K562 (cell line): ENCODE measurements at regions not wholly inside any gene's neighbourhood (a gene's known extent, or its start where the extent isn't known, plus 50 kb on each side); places are given as distances from the start of the nearest gene placed in this dataset.

Experiments
- ATAC-seq: fragments of 200-7000 bp; cut with Tn5 transposase; 3 replicates; pipeline ENCODE4 v1.9.1; 2020; ENCODE audit warnings: moderate library complexity
- BruUV-seq: library from RNA; stranded (reverse); fragments of 400-500 nt; replicated peaks from 2 replicates; lab custom pipeline; 2021; lab: Mats Ljungman, UMichigan
- CTCF ChIA-PET: fragments of 300-600 bp; formaldehyde crosslinking; extraction: SDS; loops from one replicate; lab custom pipeline; 2021; ENCODE audit warnings: low intra/inter-chr PET ratio; lab: Yijun Ruan, JAX
- POLR2A ChIA-PET: fragments of 300-600, 350-650 bp; sonication (Branson Sonifier 250); formaldehyde crosslinking; extraction: SDS; loops from one replicate; lab custom pipeline; 2021; ENCODE audit warnings: antibody characterized with exemption, inconsistent platforms; lab: Yijun Ruan, JAX
- DNase-seq, 4 experiments: peaks; one replicate each; pipeline versions ENCODE4 v3.0.0 to v3.0.0-alpha.2; 2011 to 2018; ENCODE audit warnings: low spot score in 3 of 4, mixed read lengths in 3 of 4; ENCODE audit errors: extremely low read depth in 1 of 4
- FAIRE-seq: peaks from 2 replicates; lab custom pipeline; 2011; peaks lifted over from hg19 to GRCh38; lab: Jason Lieb, UNC
- H2AFZ ChIP-seq: 2 replicates; pipeline ENCODE4 v1.6.0; 2011; ENCODE audit warnings: low read depth, low read length, control low read depth, inconsistent platforms
- H3K27ac ChIP-seq: fragments of 200-600 bp; 3 replicates; pipeline ENCODE4 v1.8.0; 2011; ENCODE audit warnings: low read depth, mild to moderate bottlenecking, control low read depth, inconsistent platforms, low read length, moderate library complexity, mixed read lengths; ENCODE audit errors: extremely low read depth
- H3K27me3 ChIP-seq, 2 experiments: fragments of 300-600 bp in 1 of 2; 2 replicates in 1 of 2; 3 replicates in 1 of 2; pipeline versions ENCODE4 v1.6.0 to v1.8.0; 2011; ENCODE audit warnings: inconsistent platforms in 2 of 2, low read length in 2 of 2, mild to moderate bottlenecking in 1 of 2, mixed read lengths in 1 of 2, moderate library complexity in 1 of 2; ENCODE audit not compliant: control insufficient read depth in 2 of 2, insufficient read depth in 2 of 2
- H3K36me3 ChIP-seq: fragments of 300-600 bp; 3 replicates; pipeline ENCODE4 v1.8.0; 2011; ENCODE audit warnings: mild to moderate bottlenecking, low read length, inconsistent platforms; ENCODE audit not compliant: control insufficient read depth, insufficient read depth
- H3K4me1 ChIP-seq, 2 experiments: fragments of 200-600 bp in 1 of 2; replicated peaks in 1 of 2; 2 replicates in 1 of 2; 3 replicates in 1 of 2; pipeline versions ENCODE4 v1.5.1 to v1.8.0; 2011; ENCODE audit warnings: inconsistent platforms in 2 of 2, low read length in 2 of 2, mild to moderate bottlenecking in 1 of 2, mixed read lengths in 1 of 2, moderate library complexity in 1 of 2; ENCODE audit not compliant: control insufficient read depth in 2 of 2, insufficient read depth in 2 of 2
- H3K4me2 ChIP-seq: 2 replicates; pipeline ENCODE4 v1.6.1; 2011; ENCODE audit warnings: low read length, control low read depth, inconsistent platforms, mixed read lengths; ENCODE audit not compliant: insufficient read depth
- H3K4me3 ChIP-seq: fragments of 200-600 bp; sonication (generic), shearing (Covaris generic); 2 replicates; pipeline ENCODE4 v1.5.1; 2016; ENCODE audit warnings: control low read depth, inconsistent platforms
- H3K79me2 ChIP-seq: fragments of 200-600 bp; 3 replicates; pipeline ENCODE4 v1.8.0; 2011; ENCODE audit warnings: low read length, inconsistent platforms; ENCODE audit not compliant: control insufficient read depth, insufficient read depth
- H3K9ac ChIP-seq, 2 experiments: 2 replicates each; pipeline versions ENCODE4 v1.6.0 to v1.6.1; 2011; ENCODE audit warnings: low read depth in 2 of 2, low read length in 2 of 2, control low read depth in 1 of 2, inconsistent platforms in 1 of 2, mild to moderate bottlenecking in 1 of 2, mixed read lengths in 1 of 2; ENCODE audit not compliant: insufficient read depth in 1 of 2
- H3K9me1 ChIP-seq: one replicate; pipeline ENCODE4 v1.6.0; 2011; ENCODE audit warnings: inconsistent platforms, mild to moderate bottlenecking, low read length, moderate library complexity; ENCODE audit not compliant: control insufficient read depth, insufficient read depth
- H3K9me3 ChIP-seq: replicated peaks from 2 replicates; pipeline ENCODE4 v1.5.1; 2011; ENCODE audit warnings: low read depth, low read length, inconsistent platforms; ENCODE audit not compliant: control insufficient read depth, insufficient read depth
- H4K20me1 ChIP-seq: replicated peaks from 2 replicates; pipeline ENCODE4 v1.6.1; 2011; ENCODE audit warnings: low read length, inconsistent platforms, mixed read lengths; ENCODE audit not compliant: control insufficient read depth, insufficient read depth
- BCOR ChIP-seq: fragments of 450-650 bp; IDR thresholded peaks from 2 replicates; pipeline ENCODE4 v1.6.1; 2016
- CC2D1A ChIP-seq: fragments of 450-650 bp; IDR thresholded peaks from 2 replicates; pipeline ENCODE4 v1.6.1; 2017; ENCODE audit warnings: mild to moderate bottlenecking
- CHD4 ChIP-seq: fragments of 200-600 bp; sonication (generic); IDR thresholded peaks from 3 replicates; pipeline ENCODE4 v1.6.1; 2012; ENCODE audit warnings: low read depth, mild to moderate bottlenecking, mixed read lengths, low read length, inconsistent platforms; ENCODE audit not compliant: insufficient read depth, insufficient replicate concordance, poor library complexity, severe bottlenecking
- ETV6 ChIP-seq, 3 experiments: fragments of 150-350 bp in 1 of 3; sonication (generic) in 1 of 3; formaldehyde crosslinking in 1 of 3; IDR thresholded peaks; 2 replicates each; pipeline versions ENCODE4 v1.6.1 to v1.8.0; 2014 to 2022; ENCODE audit warnings: borderline replicate concordance in 2 of 3, low read depth in 2 of 3, antibody characterized with exemption in 1 of 3, low read length in 1 of 3, mild to moderate bottlenecking in 1 of 3, missing genetic modification reagents in 1 of 3
- FOXK1 ChIP-seq: sonication (generic); formaldehyde crosslinking; IDR thresholded peaks from 2 replicates; pipeline ENCODE4 v1.8.0; 2022; ENCODE audit warnings: missing genetic modification reagents, mild to moderate bottlenecking, borderline replicate concordance
- GABPA ChIP-seq: fragments of 200-800 bp; sonication (Bioruptor generic); conservative IDR thresholded peaks from 2 replicates; pipeline ENCODE4 v1.6.1; 2016; ENCODE audit warnings: low read depth, missing genetic modification characterization, missing compliant biosample characterization
- L3MBTL2 ChIP-seq: fragments of 450-650 bp; IDR thresholded peaks from 2 replicates; pipeline ENCODE4 v1.6.1; 2016; ENCODE audit warnings: mild to moderate bottlenecking, moderate library complexity
- MED1 ChIP-seq: sonication (generic); formaldehyde crosslinking; IDR thresholded peaks from 2 replicates; pipeline ENCODE4 v1.8.1; 2023; ENCODE audit warnings: missing genetic modification reagents, borderline replicate concordance
- NFATC3 ChIP-seq: fragments of 450-650 bp; IDR thresholded peaks from 2 replicates; pipeline ENCODE4 v1.6.1; 2017; ENCODE audit warnings: mild to moderate bottlenecking
- NFIX ChIP-seq: fragments of 250-450 bp; sonication (Bioruptor Pico); IDR thresholded peaks from 2 replicates; pipeline ENCODE4 v1.4.0; 2020; ENCODE audit warnings: low read depth, mild to moderate bottlenecking, moderate library complexity
- PHB2 ChIP-seq: fragments of 450-650 bp; IDR thresholded peaks from 2 replicates; pipeline ENCODE4 v1.6.1; 2017; ENCODE audit warnings: low read depth
- TCF7 ChIP-seq: sonication (generic); IDR thresholded peaks from 2 replicates; pipeline ENCODE4 v1.6.1; 2016; ENCODE audit warnings: antibody characterized with exemption, borderline replicate concordance
- ZBTB17 ChIP-seq: fragments of 450-650 bp; formaldehyde crosslinking; IDR thresholded peaks from 2 replicates; pipeline ENCODE4 v1.4.0; 2020; ENCODE audit warnings: mild to moderate bottlenecking
- ZBTB49 ChIP-seq: sonication (generic); formaldehyde crosslinking; IDR thresholded peaks from 2 replicates; pipeline ENCODE4 v1.8.0; 2022; ENCODE audit warnings: missing genetic modification reagents, mild to moderate bottlenecking, borderline replicate concordance
- ZNF12 ChIP-seq: sonication (generic); formaldehyde crosslinking; IDR thresholded peaks from 2 replicates; pipeline ENCODE4 v1.4.0; 2020; ENCODE audit warnings: mild to moderate bottlenecking, missing genetic modification reagents
- WGBS: fragments of 100-300 bp; shearing (Covaris generic); methylation state at CpG from one replicate; pipeline ENCODE4 v1.1.6; 2016; ENCODE audit warnings: low coverage, mixed read lengths; ENCODE audit not compliant: insufficient coverage; ENCODE audit errors: missing lambda C conversion rate; 5-methylcytosine and 5-hydroxymethylcytosine counted together
- in situ Hi-C: fragments of 300-500 bp; cut with MboI; formaldehyde crosslinking; loops from 4 replicates; pipeline ENCODE4 v1.15.0; 2018; ENCODE audit warnings: inconsistent platforms, mixed read lengths
- intact Hi-C: fragments of 100-400 bp; cut with micrococcal nuclease; formaldehyde crosslinking; loops from 2 replicates; pipeline ENCODE4 v1.14.2; 2022
- TF ChIP-seq, protein P1 (sequence below), 2 experiments: IDR thresholded peaks; 2 replicates each; pipeline ENCODE4 v1.6.1; 2012; ENCODE audit warnings: improper control_type of control experiment in 2 of 2, low read depth in 2 of 2, low read length in 2 of 2, borderline replicate concordance in 1 of 2

DNA sequence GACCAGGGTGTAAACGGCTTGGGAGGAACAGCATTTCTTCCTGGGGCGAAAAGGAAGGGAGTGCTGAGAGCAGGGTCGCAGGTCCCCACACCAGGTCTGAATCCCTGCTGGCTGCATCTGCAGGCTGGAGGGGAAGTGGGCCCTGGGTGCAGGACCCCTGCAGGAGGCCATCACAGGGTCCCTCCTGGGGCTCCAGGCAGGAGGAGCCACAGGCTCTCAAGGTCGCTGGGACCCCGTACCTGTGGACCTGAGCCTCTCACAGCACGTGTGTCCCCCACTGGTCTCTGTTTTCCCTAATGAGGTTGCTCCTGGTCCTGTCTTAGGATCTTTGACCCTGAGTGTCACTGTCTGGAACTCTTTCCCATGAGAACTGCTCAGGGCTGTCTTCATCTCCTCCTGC lies 147.8 kb upstream of the ZNF236 start (continued):
- TF ChIP-seq ZBTB49 (CRISPR knock-in tag) (no peak), GABPA (tag) (no peak)

DNA sequence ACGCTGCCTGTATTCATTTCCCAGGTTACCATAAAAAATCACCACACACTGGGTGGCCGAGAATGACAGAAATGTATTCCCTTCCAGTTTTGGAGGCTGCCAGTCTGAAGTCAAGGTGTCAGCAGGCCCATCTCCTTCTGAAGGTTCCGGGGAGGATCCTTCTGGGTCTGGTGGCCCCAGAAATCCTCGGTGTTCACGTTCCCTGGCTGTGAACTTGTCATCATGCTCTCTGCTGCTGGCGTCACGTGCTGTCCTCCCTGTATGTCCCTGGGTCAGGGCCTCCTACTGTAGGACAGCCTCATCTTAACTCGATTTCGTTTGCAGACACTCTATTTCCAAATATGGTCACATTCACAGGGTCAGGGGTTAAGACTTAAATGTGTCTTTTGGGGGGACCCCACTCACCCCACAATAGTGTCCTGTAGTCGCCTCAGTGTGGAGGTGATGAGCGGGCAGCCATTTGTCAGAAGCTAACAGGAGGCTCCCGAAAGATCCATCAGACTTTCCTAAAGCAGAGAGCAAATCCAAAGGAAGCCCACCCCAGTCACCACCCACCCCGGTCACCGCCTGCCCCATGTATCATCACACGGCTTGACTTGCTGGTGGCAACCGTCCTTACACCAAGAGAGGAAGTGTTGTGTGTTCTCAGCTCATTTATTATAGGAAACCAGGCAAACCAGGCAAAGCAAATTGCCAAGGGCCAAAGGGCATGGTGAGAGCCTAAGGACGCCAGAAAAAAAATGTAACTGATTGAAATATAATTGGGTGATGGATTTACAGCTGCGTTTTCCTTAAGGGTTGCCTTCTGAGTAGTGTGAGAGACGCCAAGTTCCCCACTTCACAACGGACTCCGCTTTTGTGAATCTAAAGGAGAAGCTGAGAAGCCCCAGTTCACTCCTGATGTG lies 148.8 kb upstream of the ZNF236 start:
- H3K4me1 ChIP-seq, result no peaks in the 10 kb centered on the region
- in situ Hi-C loops, result no loop called here
- H3K27ac ChIP-seq, result no peak overlapping the region
- no peak overlapping the region for H3K9ac ChIP-seq
- WGBS, result 2% methylated on average over 18 of the region's 21 CpGs
- no peak for TF ChIP-seq L3MBTL2
- no peak for TF ChIP-seq PHB2
- no peak for TF ChIP-seq ZNF12 (CRISPR knock-in tag)
- no peak for TF ChIP-seq CC2D1A
- TF ChIP-seq CHD4, result no peak
- no peak for TF ChIP-seq BCOR
- TF ChIP-seq ETV6 (IDR thresholded peaks at IDR 0.05; ENCODE audit: borderline replicate concordance in 1 of 2, low read depth in 2 of 2, low read length in 1 of 2), result no peak
- TF ChIP-seq ETV6 (CRISPR knock-in tag; IDR thresholded peaks at IDR 0.05; ENCODE audit: borderline replicate concordance), result no peak
- TF ChIP-seq, protein P1, sequence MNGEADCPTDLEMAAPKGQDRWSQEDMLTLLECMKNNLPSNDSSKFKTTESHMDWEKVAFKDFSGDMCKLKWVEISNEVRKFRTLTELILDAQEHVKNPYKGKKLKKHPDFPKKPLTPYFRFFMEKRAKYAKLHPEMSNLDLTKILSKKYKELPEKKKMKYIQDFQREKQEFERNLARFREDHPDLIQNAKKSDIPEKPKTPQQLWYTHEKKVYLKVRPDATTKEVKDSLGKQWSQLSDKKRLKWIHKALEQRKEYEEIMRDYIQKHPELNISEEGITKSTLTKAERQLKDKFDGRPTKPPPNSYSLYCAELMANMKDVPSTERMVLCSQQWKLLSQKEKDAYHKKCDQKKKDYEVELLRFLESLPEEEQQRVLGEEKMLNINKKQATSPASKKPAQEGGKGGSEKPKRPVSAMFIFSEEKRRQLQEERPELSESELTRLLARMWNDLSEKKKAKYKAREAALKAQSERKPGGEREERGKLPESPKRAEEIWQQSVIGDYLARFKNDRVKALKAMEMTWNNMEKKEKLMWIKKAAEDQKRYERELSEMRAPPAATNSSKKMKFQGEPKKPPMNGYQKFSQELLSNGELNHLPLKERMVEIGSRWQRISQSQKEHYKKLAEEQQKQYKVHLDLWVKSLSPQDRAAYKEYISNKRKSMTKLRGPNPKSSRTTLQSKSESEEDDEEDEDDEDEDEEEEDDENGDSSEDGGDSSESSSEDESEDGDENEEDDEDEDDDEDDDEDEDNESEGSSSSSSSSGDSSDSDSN (IDR thresholded peaks at IDR 0.05; ENCODE audit: borderline replicate concordance in 1 of 2, low read depth in 2 of 2, low read length in 2 of 2), result no peak
- TF ChIP-seq MED1, result no peak
- no peak for TF ChIP-seq NFIX (CRISPR knock-in tag)
- no peak for TF ChIP-seq FOXK1
- TF ChIP-seq ZBTB17, result no peak
- TF ChIP-seq NFATC3, result no peak
- no peak for TF ChIP-seq TCF7
- TF ChIP-seq, all 486 proteins: peak for 0
- no peaks in the 10 kb centered on the region for H3K79me2 ChIP-seq
- no TSS peak for BruUV-seq
- intact Hi-C loops, result no loop called here
- no peak for FAIRE-seq
- H2AFZ ChIP-seq, result no peak overlapping the region
- no peak overlapping the region for H3K4me3 ChIP-seq
- H4K20me1 ChIP-seq, result no peaks in the 10 kb centered on the region
- no peak overlapping the region for H3K4me2 ChIP-seq
- ChIA-PET CTCF (no interaction called here), POLR2A (interaction anchor here (0.6 to 0.8 kb wide), 2 partner anchors 1204 to 1473 kb away, joined by 3 to 4 read pairs; no protein-coding TSS in a partner anchor)
- no peaks in the 10 kb centered on the region for H3K36me3 ChIP-seq
- H3K9me3 ChIP-seq, result no peaks in the 10 kb centered on the region
- H3K27me3 ChIP-seq, result peaks cover 0 to 12% of the 10 kb centered on the region in 2 experiments; a peak in 2 of 5 replicates
- no peaks in the 10 kb centered on the region for H3K9me1 ChIP-seq
- no peak for DNase-seq
- no peak for ATAC-seq
